ENCODE measurements at regions not wholly inside any gene's neighbourhood (a gene's known extent, or its start where the extent isn't known, plus 50 kb on each side); places are given as distances from the start of the nearest gene placed in this dataset.
A peak's percentile ranks its signal among the peaks of the same experiment; 100 is the strongest.
"Not testable (repeated sequence)": the region's sequence is repeated elsewhere in the genome, so short reads cannot be mapped to it uniquely, and the experiment has no call there.

DNA sequence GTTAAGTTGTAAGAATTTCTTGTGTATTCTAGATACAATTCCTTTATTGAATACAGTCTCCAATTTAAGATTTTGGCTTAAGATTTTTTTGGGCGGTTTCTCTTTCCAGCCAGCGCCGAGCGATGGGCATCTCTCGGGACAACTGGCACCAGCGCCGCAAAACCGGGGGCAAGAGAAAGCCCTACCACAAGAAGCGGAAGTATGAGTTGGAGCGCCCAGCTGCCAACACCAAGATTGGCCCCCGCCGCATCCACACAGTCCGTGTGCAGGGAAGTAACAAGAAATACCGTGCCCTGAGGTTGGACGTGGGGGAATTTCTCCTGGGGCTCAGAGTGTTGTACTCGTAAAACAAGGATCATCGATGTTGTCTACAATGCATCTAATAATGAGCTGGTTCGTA is 278.7 kb upstream of the TARS1 start:
- no peak for DNase-seq

DNA sequence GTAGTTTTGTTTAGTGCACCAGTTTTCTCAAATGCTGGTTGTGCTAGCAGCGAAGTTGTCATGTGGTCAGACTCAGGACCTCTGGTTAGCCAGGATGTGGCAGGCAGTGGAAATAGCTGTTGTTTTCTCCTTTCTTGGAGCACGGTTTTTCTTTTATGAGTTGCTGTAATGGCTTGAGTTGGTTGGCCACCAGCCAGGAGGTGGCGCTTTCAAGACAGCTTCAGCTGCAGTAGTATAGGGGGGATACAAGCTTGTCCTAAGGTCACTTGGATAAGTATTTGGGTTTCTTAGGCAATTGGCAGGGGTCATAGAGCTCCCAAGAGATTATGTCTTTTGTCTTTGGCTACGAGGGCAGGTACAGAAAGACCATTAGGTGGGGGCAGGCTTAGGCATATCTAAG is 274.2 kb upstream of the TARS1 start:
- DNase-seq, result no peak

DNA sequence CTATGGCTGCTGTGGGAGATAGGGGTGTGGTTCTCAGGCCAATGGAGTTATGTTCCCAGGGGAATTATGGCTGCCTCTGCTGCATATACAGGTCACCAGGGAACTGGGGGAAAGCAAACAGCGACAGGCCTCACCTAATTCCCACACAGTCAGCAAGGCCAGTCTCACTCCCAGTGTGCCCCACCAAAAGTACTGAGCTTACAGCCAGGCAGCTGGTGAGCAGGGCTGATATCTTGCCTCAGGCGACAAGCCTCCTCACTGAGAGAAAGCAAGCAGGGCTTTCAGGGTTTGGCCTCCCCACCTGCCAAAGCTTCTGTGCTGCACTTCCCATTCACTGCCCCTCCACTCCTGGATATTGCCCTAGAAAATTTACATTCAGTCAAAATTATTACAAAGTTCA is 273.8 kb upstream of the TARS1 start:
- no peak for DNase-seq

DNA sequence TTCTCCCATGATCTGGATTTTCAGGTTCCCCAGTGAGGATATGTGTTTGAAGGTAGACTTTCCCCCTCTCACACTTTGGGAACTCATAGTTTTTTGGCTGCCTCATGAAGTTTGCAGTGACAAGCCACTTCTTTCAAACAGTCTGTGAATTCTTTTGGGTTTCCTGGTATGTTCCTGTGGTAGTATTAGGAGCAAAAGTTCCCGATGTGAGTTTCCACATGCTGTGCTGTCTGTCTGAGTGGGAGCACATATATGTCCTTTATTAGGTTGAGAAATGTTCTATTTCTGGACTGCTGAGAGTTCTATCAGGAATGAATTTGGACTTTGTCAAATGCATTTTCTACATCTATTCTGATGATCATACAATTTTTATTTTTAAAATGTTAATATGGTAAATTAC is 273.2 kb upstream of the TARS1 start:
- no peak for DNase-seq

DNA sequence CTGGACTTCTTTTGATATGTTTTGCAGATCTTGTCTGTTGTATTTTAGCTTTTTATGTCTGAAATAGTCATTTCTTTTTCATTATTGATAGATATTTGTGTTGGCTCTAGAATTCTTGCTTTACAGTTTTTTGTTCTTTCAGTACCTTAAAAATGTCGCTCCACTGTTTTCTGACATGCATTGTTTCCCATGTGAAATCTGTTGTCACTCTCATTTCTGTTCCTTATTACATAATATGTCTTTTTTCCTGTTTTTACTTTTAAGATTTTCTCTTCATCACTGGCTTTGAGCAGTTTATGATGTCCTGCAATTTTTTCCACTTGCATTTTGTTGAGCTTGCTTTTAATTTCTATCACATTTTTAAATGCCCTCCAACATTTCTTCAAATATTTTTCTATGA is 270.4 kb upstream of the TARS1 start:
- DNase-seq, result no peak

DNA sequence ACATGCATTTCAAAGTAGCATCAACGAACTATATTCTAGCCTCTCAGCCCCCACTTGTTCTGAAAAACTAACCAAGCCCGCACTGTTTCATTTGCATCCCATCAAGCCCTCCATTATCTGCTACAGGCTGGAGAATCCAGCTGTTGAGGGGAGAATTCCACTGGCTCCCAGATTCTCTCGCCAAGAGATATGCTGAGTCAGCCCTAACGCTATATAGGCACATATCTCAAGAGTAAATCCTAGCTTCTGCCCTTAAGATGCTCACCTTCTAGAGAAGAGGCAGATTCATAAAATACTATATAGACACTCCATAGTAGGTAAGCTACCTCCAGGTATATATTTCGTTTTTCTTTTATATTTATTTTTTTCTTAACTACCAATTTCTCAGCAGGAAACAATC is 266.4 kb upstream of the TARS1 start:
- DNase-seq, result no peak

DNA sequence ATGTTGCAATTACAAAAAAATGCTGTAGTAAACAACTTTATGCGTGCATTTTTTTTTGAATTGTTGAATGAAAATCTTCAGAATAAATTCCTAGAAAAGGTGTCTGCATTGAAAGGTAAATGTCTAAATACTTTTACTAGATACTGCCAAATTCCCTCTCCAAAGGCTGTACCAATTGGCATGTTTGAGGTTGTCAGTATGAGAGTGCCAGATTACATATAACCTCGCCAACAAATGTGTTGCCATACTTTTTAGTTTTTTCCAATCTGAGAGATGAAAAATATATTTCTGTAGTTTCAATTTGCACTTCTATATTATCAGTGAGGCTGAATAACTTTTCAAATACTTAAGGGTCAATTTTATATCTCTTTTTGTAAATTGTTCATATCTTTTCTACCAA is 261.5 kb upstream of the TARS1 start:
- DNase-seq, result no peak

DNA sequence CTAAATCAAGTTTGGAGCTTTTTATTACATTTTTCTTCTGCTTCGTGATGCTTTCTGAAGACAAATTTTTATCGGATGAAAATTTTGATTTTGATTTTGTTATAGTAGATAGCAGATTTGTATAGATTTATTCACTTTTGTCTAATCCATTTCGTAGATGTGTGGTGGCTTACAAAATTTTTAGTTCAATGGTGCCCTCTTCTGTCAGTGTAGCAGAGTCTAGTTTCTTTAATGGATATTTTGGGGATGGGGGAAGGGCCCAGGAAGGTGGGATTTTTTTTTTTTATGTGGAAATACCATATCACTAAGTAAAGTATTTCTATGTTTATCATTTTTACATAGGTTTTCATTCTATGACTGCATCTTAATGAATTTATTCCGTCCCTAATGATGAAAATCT is 259.9 kb upstream of the TARS1 start:
- DNase-seq, result peak; percentile 11

DNA sequence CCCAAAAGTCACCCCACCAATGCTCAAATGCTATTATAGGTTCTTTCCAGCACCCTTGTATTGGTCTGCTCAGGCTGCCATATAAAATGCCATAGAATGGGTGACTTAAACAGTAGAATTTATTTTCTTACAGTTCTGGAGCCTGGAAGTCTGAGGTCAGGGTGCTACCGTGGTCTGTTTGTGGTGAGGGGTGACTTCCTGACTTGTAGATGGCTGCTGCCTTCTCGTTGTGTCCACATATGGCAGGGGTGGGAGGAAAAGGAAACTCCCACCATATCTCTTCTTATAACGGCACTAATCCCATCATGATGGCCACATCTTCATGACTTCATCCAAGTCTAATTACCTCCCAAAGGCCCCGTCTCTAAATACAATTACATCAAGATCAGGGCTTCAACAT is 257.8 kb upstream of the TARS1 start:
- DNase-seq, result no peak

DNA sequence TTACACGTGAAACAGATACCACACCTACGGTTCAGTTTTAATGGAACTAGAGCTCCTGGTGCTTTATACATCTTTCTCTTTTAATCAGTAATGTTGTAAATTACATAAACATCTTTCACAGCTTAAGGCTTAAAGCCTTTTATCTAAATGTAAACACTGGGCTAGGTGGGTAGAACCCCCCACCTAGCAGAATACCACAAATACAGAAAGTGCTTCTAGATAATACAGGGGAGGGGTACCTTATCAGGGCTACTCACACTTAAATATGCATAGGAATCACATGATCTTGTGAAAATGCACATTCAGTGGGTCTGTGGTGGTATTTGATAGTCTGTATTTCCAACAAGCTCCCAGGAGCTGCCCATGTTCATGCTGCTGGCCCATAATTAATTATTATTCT is 256.4 kb upstream of the TARS1 start:
- no peak for DNase-seq

DNA sequence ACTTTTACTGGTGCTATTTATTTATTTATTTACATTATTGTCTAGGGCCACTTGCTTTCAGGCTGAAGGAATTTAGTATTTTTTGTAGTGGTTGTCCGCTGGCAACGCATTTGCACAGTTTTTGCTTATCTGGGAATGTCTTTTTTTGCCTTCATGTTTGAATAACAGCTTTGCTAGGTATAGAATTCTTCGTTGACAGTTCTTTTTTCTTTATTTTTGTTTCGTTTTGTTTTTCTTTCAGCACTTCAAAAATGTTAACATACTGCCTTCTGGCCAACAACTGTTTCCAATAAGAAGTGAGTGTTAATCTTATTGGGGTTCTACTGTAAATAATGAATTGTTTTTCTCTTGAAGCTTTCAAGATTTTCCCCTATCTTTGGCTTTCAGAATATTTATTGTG is 252.7 kb upstream of the TARS1 start:
- no peak for DNase-seq

DNA sequence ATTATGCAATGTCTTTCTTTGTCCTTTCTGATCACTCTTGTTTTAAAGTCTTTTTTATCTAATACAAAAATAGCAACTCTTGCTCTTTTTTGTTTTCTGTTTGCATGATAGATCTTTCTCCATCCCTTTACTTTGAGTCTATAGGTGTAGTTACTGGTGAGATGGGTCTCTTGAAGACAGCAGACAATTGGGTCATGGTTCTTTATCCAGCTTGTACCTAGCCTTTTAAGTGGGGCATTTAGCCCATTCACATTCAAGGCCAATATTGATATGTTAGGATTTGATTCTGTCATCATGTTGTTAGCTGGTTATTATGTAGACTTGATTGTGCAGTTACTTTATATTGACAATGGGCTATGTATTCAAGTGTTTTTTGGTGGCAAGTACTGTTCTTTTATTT is 245.9 kb upstream of the TARS1 start:
- no peak for DNase-seq

DNA sequence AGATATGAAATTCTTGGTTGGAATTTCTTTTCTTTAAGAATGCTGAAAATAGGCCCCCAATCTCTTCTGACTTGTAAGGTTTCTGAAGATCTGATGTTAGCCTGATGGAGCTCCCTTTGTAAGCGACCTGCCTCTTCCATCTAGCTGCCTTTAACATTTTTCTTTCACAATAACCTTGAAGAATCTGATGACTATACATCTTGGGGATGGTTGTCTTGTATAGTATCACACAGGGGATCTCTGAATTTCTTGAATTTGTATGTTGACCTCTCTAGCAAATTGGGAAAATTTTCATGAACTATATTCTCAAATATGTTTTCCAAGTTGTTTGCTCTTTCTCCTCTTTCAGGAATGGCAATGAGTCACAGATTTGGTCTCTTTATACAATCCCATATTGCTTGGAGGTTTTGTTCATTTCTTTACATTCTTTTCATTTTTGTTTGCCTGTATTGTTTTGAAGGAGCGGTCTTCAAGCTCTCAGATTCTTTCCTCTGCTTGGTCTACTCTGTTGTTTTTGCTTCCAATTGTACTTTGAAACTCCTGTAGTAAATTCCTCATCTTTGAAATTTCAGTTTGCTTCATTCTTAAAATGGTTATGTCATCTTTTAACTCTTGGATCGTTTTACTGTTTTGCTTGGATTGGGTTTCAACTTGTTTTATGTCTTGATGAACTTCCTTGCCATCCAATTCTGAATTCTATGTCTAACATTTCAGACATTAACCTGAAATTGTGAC is 245.2 kb upstream of the TARS1 start:
- DNase-seq, result no peak

DNA sequence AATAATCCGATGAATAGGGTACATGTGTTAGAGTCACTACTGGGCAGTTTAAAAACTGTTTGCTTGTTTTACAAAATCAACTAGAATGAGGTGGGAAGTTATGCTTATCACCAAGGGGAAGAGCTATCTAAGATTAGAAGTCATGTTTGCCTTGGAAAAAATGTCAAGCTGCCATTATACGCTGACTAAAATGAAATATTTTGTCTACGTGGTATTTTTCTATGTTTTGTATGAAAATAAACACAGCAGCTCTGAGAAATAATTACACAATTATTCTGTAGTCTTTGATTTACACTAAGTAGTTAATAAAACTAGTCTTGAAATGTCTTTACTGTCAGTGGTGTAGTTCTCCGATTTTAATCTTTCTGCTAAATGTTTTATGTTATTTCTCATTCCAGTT is 241.9 kb upstream of the TARS1 start:
- no peak for DNase-seq

DNA sequence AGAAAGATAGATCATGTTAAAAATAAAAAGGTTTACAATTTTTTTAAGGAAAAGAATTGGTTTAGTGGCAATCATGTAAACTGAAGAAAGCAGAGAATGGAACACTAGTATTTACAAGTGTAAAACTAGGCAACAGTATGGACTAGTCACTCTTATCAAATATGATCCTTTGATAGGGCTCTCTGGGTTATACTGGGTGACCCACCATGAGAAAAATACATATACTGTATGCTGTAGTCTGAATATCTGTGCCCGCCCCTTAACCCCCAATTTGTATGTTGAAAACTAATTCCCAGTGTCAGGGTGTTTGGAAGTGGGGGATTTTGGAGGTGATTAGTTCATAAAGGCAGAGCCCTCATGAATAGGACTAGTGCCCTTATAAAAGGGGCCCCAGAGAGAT is 236.8 kb upstream of the TARS1 start:
- DNase-seq, result no peak

DNA sequence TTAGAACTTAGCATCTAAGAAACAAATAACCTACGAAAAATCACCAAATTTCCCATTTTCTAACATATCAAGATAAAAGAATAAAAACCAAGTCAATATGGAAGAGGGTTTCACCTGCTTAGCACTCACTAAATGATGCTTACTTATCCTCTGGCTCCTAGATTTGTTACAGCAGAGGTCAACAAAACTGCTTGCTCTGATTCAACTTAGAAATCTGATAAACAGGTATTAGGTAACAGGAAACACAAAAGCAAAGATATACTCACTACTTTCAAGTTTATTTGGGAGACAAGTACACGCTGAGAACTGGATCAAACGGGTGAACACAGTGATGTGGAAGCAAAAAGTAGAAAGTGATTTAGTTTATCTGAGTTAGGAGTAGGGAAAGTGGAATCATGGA is 235.7 kb upstream of the TARS1 start:
- DNase-seq, result no peak

DNA sequence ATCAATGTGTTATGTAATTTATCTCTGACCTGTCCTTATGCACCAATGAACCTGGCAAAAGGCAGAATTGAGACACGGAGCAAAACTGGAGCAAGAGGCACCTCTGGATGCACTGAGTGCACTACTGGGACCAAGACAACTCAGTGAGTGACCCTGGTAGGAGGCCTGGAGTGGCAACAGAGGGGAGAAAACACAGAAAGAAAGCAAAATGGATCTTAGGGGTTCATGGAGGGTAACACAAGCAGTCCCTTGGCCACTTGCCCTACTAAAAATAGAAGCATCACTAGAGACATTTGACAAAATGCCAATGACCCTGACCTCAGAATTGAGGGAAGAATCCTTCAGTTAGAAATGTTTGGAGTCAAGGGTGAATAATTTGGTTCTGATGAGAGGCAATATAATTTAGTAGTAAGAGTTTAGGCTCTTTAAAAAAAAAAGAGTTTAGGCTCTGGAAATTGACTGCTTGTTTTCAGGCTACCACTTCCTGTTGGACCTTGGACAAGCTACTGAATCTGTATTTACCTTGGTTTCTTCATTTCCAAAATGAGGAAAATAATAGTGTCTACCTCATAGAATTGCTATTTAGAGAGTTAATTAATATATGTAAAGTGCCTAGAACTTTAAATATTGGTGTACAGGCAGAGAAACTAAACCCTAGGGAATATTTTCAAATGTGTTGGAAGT is 234.9 kb upstream of the TARS1 start:
- DNase-seq, result no peak

DNA sequence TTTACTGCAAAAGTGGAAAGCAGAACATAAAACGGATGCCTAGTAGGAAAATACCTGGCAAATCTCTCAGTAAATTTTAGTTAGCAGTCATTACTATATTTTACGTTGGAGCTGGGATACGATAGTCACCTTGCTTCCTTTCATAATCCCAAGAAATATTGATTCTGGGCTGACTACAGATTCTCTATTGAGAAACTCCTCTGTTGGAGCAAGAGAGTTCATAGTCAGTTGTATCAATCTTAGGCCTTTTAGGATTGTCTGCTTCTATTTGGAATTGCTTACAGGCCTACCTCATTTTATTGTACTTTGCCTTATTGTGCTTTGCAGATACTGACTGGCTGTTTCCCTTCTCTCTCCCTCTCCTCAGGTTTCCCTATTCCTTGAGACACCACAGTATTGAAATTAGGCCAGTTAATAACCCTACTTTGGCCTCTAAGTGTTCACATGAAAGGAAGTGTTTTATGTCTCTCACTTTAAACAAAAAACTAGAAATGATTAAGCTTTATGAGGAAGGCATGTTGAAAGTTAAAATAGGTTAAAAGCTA is 233.7 kb upstream of the TARS1 start:
- no peak for DNase-seq

DNA sequence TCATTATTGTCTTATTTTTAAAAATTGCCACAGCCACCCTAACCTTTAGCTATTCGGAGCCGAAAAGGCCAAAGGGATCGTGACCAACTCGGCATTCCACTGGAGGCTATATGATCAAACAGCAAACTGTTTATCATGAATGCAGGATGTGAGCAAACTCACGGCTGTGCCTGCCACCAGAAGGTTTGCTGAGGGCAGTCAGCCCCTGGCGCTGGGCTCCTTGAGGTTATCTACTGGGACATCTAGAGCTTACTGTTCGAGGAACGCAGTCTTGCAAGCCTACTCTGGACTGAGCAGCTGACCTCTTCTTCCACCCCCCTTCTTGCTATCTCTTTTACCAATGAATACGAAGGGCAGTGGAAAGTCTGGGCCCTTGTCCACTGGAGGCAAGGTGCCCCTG is 231.5 kb upstream of the TARS1 start:
- DNase-seq, result no peak

DNA sequence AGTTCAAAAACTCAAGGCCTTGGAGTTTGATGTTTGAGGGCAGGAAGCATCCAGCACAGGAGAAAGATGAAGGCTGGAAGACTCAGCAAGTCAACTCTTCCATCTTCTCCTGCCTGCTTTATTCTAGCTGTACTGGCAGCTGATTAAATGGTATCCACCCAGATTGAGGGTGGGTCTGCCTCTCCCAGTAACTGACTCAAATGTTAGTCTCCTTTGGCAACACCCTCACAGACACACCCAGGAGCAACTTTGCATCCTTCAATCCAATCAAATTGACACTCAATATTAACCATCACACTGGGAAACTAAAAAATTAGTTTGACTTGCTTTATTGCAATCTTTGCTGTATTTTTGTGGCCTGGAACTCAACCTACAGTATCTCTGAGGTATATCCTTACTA is 230.5 kb upstream of the TARS1 start:
- not testable (repeated sequence) for DNase-seq

DNA sequence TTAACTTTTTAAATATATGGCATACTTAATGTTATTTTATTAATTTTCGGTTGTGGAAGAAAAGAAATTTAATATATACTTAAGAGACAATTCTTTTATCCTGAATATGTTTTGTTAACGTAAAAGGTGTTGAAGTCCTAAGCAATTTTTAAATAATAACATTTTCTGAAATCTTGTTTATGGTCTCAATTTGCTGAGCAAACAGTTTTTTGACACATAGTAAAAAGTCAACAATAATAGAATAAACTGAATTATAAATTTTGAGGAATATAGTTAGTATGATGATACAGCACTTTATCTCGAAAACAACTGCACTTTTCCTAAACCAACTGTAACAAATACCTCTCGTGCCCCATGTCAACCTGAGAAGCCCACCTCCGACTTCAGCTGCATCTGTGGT is 229.8 kb upstream of the TARS1 start:
- no peak for DNase-seq

DNA sequence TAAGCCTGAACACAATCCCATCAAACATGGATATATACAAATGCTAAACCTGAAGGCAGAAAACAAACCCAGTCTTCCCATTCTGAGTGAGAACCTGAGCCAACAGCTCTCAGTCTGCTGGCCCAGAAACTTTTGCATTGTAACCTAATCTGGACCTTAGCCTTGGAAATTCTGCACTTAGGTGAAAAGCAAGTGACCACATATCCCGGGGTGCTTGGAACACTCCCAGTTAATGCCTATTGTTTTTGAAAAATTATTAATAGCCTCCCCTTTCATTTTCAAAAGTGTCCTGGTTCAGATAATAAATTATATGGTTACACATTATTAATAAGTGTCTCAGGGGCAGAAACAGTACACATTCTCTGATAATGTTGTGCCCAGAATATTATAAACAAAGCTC is 228.3 kb upstream of the TARS1 start:
- no peak for DNase-seq

DNA sequence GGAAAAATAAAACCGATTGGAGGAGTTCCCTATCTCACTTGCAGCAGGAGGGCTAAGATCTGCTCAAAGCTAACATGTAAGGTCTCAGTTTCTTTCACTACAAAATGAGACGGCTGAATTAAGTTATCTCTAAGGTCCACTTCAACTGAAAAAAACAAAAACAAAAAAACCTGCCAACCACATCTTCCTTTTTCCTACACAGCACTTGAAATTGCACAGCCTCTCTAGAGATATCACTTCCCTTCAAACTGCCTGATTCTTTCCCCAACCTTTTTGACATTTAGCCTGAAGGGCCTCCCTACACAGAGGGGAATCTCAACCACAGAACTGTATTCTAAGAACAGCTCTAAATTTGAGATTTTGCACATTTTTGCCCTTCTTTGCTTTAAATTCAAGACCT is 227.9 kb upstream of the TARS1 start:
- no peak for DNase-seq

DNA sequence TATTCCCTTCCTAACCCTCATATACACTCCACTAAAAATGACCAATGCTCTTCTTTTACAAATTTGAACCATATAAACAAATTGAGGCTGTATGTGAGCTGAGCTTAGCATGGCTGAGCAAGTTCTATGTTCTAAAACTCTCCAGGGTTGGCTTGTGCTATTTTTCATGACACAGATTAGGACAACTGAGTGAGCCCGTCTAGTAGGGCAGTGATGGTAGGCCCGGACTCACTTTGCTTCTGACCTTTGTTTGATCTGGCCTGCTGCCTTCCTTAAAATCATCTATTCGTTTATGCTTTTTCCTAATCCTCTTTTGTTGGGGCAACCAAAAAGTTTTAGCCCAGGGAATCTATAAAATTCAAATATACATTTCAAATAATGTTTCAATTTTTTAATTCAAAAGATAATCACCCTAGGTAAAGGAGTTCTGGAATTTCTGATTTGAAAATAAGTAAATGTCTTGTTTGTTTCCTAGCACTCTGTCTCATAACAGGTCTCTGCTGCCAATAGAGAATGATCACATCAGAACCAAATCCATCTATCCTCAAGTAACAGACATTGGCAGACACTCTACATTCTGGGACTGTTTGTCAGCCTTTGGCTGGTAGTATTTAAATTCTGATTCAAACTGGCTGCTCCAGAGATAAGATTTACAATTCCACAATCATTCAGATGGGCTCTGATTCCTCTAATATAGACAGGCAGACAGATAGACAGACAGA is 217.0 kb upstream of the TARS1 start:
- no peak for DNase-seq
